Transverse colon (tissue), 4 donors: ENCODE measurements at regions not wholly inside any gene's neighbourhood (a gene's known extent, or its start where the extent isn't known, plus 50 kb on each side); places are given as distances from the start of the nearest gene placed in this dataset.

Experiments
- DNase-seq: peaks from one replicate; pipeline ENCODE4 v3.0.0-alpha.2; 2019
- H3K27ac ChIP-seq, 4 donors: fragments of 200-600 bp; sonication (generic); 2 replicates each; pipeline ENCODE4 v1.5.1; 2016 to 2018; ENCODE audit warnings: inconsistent platforms in 4 of 4
- H3K27me3 ChIP-seq: fragments of 200-600 bp; sonication (generic); 2 replicates; pipeline ENCODE4 v1.5.1; 2017; ENCODE audit warnings: inconsistent platforms
- H3K36me3 ChIP-seq, 4 donors: fragments of 200-600 bp; sonication (generic); 2 replicates each; pipeline ENCODE4 v1.5.1; 2017 to 2019; ENCODE audit warnings: inconsistent platforms in 4 of 4
- H3K4me1 ChIP-seq, 4 donors: fragments of 200-600 bp; sonication (generic); 2 replicates each; pipeline ENCODE4 v1.5.1; 2017 to 2020; ENCODE audit warnings: inconsistent platforms in 4 of 4
- H3K4me3 ChIP-seq, 4 donors: fragments of 200-600 bp; sonication (generic); 1 replicate in 1 of 4; 2 replicates in 3 of 4; pipeline versions ENCODE4 v1.5.1 to v1.6.1; 2017 to 2019; ENCODE audit warnings: inconsistent platforms in 4 of 4
- H3K9me3 ChIP-seq, 2 donors: fragments of 200-600 bp; sonication (generic); 2 replicates each; pipeline ENCODE4 v1.5.1; 2017 to 2019; ENCODE audit warnings: inconsistent platforms in 2 of 2
- EP300 ChIP-seq: sonication (generic); formaldehyde crosslinking; IDR thresholded peaks from one replicate; pipeline ENCODE4 v1.6.1; 2017; ENCODE audit warnings: antibody characterized with exemption, low read depth
- POLR2A ChIP-seq: fragments of 450-650 bp; IDR thresholded peaks from one replicate; pipeline ENCODE4 v1.6.1; 2016; ENCODE audit warnings: antibody characterized with exemption, mild to moderate bottlenecking, moderate library complexity
- POLR2AphosphoS5 ChIP-seq, 3 donors: sonication (generic); formaldehyde crosslinking; IDR thresholded peaks; one replicate each; pipeline ENCODE4 v1.6.1; 2016; ENCODE audit warnings: antibody characterized with exemption in 3 of 3
- WGBS, 2 donors: methylation state at CpG; one replicate each; pipeline ENCODE4 v1.1.5; 2018; ENCODE audit warnings: low coverage in 1 of 2; 5-methylcytosine and 5-hydroxymethylcytosine counted together
- in situ Hi-C, 4 donors: fragments of 200-750 bp; cut with MboI; loops; one replicate each; pipeline versions ENCODE4 v1.15.0 to v1.15.1; 2017; ENCODE audit warnings: low sequenced_read_pairs in 3 of 4, low pct_ligation_motif_present in 1 of 4, low pct_unique_long_range_greater_than_20kb in 1 of 4
- intact Hi-C: fragments of 100-400 bp; cut with DNase I; formaldehyde crosslinking; loops from one replicate; pipeline ENCODE4 v1.15.1; 2023; ENCODE audit warnings: low total_unique reads
- TF ChIP-seq, protein P1 (sequence below), 5 experiments: fragments of 200-600 bp in 3 of 5; fragments of 450-650 bp in 2 of 5; sonication (generic) in 3 of 5; IDR thresholded peaks; 1 replicate in 2 of 5; 2 replicates in 3 of 5; pipeline ENCODE4 v1.5.1; 2016 to 2017; ENCODE audit warnings: antibody characterized with exemption in 5 of 5, inconsistent platforms in 3 of 5, mild to moderate bottlenecking in 2 of 5, moderate library complexity in 1 of 5

DNA sequence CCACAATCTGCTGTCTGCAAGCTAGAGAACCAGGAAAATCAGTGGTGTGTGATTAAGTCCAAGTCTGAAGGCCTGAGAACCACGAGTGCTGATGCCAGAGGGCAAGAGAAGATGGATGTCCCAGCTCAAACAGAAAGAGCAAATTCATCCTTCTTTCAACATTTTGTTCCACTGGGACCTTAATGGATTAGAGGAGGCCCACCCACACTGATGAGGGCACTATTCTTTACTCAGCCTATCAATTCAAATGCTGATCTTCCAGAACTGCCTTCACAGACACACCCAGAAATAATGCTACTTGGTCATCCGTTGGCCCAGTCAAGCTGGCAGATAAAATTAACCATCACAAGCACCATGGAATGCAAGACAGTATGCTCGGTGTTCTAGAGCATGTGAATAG is 226.6 kb upstream of the SASH1 start:
- no peak for DNase-seq
- in situ Hi-C loops (no loop called here), intact Hi-C loops (no loop called here)
- Histone ChIP-seq H3K9me3 (no peaks in the 10 kb centered on the region), H3K4me1 (no peaks in the 10 kb centered on the region), H3K4me3 (no peak overlapping the region), H3K27me3 (no peaks in the 10 kb centered on the region), H3K36me3 (no peaks in the 10 kb centered on the region), H3K27ac (no peak overlapping the region)
- TF ChIP-seq POLR2A = no peak
- TF ChIP-seq, protein P1, sequence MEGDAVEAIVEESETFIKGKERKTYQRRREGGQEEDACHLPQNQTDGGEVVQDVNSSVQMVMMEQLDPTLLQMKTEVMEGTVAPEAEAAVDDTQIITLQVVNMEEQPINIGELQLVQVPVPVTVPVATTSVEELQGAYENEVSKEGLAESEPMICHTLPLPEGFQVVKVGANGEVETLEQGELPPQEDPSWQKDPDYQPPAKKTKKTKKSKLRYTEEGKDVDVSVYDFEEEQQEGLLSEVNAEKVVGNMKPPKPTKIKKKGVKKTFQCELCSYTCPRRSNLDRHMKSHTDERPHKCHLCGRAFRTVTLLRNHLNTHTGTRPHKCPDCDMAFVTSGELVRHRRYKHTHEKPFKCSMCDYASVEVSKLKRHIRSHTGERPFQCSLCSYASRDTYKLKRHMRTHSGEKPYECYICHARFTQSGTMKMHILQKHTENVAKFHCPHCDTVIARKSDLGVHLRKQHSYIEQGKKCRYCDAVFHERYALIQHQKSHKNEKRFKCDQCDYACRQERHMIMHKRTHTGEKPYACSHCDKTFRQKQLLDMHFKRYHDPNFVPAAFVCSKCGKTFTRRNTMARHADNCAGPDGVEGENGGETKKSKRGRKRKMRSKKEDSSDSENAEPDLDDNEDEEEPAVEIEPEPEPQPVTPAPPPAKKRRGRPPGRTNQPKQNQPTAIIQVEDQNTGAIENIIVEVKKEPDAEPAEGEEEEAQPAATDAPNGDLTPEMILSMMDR (IDR thresholded peaks at IDR 0.05) = no peak
- no peak for TF ChIP-seq EP300
- TF ChIP-seq POLR2AphosphoS5 (IDR thresholded peaks at IDR 0.05) = no peak
- 79 to 85% methylated on average over 2 to 3 of the region's 3 CpGs for WGBS, 2 donors

DNA sequence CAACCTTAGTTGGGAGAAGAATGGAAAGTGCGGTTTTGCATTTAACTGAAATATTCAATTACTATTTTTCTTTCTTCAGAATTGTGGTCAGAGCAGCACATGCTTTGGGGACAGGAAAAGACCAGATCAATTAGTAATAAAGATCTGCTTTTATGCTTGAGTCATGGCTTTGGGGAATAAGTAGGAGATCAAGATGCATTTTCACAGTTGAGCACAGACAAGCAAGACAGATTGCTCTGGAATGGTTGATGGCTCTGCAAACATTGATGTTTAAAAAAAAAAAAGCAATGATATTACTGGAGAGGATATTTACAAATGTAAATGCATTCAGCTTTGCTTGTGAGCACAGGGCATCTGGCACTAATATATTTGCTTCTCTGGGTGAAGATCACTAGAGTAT is 224.4 kb upstream of the SASH1 start:
- Histone ChIP-seq H3K9me3 (no peaks in the 10 kb centered on the region), H3K27ac (no peak overlapping the region), H3K27me3 (no peaks in the 10 kb centered on the region), H3K4me3 (no peak overlapping the region), H3K36me3 (no peaks in the 10 kb centered on the region), H3K4me1 (no peaks in the 10 kb centered on the region)
- no peak for DNase-seq
- TF ChIP-seq, protein P1 (IDR thresholded peaks at IDR 0.05) = no peak
- TF ChIP-seq EP300 = no peak
- TF ChIP-seq POLR2AphosphoS5 (IDR thresholded peaks at IDR 0.05) = no peak
- no peak for TF ChIP-seq POLR2A
- in situ Hi-C loops = no loop called here
- intact Hi-C loops = no loop called here
- 98 to 100% methylated on average over 1 of the region's 1 CpG for WGBS, 2 donors

DNA sequence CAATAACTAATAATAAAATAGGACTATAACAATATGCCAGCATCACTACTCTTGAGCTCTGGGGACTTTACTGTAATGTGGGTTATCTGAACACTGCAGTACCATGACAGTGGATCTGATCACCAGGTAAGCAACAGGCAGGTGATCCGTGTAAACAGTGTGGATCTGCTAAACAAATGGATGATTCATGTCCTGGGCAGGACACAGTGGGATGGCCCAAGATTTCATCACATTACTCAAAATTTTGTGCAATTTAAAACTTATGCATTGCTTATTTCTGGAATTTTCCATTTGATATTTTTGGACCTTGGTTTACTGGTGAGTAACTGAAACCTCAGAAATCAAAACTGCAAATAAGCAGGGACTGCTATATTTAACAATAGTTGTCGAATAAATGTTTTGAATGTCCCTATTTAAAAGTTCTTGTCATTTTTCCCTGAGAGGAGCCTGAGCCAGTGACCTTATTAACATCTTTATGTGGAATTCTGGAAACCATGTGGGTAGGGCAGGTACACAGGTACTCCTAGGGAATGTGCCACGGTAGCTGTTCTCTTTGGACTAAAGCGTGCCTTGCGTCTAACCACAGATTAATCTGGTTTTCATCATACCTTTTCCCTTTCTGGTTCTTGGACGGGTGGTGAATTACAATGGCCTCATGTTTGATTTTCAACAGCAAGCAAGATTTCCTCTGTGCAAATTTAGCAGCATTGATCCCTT is 214.5 kb upstream of the SASH1 start:
- Histone ChIP-seq H3K36me3 (no peaks in the 10 kb centered on the region), H3K27me3 (no peaks in the 10 kb centered on the region), H3K27ac (no peak overlapping the region), H3K9me3 (no peaks in the 10 kb centered on the region), H3K4me1 (no peaks in the 10 kb centered on the region), H3K4me3 (no peak overlapping the region)
- in situ Hi-C loops = no loop called here
- DNase-seq = no peak
- 84 to 90% methylated on average over 6 of the region's 6 CpGs for WGBS, 2 donors
- intact Hi-C loops = no loop called here
- no peak for TF ChIP-seq EP300
- no peak for TF ChIP-seq POLR2AphosphoS5 (IDR thresholded peaks at IDR 0.05)
- TF ChIP-seq, protein P1 (IDR thresholded peaks at IDR 0.05) = no peak
- TF ChIP-seq POLR2A = no peak

DNA sequence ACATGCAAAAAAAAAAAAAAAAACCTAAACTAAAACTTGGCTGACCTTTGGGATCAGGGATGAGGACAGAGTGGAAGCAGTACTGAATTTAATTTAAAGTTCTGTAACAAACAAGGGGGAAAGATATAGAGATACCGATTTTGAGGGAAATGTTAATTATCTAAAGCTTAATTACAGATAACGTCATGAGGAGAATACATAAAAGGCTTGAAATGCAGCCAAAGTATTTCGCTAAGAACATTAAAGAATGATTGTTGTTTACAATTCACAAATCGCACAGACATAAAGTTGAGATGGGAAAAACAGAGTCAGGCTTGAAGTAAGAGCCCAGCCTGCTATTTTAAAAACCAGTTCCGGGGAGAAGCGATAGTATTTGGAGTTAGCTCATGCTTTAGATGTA is 208.0 kb upstream of the SASH1 start:
- TF ChIP-seq POLR2AphosphoS5 (IDR thresholded peaks at IDR 0.05) (no peak), EP300 (no peak), POLR2A (no peak)
- TF ChIP-seq, protein P1 (IDR thresholded peaks at IDR 0.05) = no peak
- WGBS, 2 donors = 23% methylated on average over 6 of the region's 6 CpGs
- DNase-seq = no peak
- Histone ChIP-seq H3K36me3 (no peaks in the 10 kb centered on the region), H3K27me3 (no peaks in the 10 kb centered on the region), H3K9me3 (no peaks in the 10 kb centered on the region), H3K27ac (no peak overlapping the region), H3K4me1 (peaks cover 0 to 7% (median 2%) of the 10 kb centered on the region in 4 donors), H3K4me3 (no peak overlapping the region)
- in situ Hi-C loops (no loop called here), intact Hi-C loops (no loop called here)
